ENCODE measurements at regions not wholly inside any gene's neighbourhood (a gene's known extent, or its start where the extent isn't known, plus 50 kb on each side); places are given as distances from the start of the nearest gene placed in this dataset.
"Not testable (repeated sequence)": the region's sequence is repeated elsewhere in the genome, so short reads cannot be mapped to it uniquely, and the experiment has no call there.

DNA sequence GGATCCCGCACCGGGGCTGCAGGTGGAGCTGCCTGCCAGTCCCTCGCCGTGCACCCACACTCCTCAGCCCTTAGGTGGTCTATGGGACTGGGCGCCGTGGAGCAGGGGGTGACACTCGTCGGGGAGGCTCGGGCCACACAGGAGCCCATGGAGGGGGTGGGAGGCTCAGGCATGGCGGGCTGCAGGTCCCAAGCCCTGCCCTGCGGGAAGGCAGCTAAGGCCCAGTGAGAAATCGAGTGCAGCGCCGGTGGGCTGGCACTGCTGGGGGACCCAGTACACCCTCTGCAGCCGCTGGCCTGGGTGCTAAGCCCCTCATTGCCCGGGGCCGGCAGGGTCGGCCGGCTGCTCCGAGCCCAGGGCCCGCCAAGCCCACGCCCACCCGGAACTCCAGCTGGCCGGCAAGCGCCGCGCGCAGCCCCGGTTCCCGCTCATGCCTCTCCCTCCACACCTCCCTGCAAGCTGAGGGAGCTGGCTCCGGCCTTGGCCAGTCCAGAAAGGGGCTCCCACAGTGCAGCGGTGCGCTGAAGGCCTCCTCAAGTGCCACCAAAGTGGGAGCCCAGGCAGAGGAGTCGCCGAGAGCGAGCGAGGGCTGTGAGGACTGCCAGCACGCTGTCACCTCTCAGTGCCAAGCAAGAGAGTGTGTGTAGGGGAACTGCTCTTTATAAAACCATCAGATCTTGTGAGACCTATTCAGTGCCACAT lies 845.1 kb downstream of the CDH18 start:
- not testable (repeated sequence) for DNase-seq

DNA sequence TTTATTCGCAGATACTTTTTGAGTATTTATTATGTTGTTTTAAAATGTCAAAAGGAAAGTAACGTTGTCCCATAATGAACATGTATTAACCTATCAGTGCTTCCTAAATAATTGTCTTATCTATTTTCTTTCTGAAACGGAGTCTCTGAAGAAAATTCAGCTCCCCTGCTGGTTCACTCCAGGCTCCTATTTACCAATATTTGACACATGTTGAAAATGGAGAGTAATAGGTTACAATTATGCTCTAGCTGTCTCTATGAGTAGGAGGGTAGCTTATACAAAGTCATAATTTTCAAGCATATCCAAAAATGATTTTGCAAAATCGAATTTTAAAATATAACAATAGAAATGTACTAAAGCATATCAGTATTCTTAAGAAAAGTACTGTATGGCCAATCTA lies 844.1 kb downstream of the CDH18 start:
- DNase-seq, result no peak

DNA sequence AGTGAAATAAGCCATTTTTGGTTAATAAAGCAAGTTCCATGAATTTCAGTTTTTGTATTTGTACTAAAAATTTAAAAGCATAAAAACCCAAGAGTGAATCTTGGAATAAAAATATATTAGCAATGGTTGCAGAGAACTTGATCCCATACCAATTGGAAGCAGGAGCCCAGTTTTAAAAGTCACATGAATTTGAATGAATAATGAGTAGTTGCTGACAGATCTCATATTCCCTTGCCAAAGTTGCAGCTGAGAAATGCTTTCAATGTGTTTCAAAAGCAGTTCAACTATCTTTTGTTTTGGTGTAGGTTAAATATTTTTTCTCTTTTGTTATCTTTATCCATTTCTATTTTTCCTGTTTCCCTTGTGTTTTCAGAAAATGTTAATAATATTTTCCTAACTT lies 818.6 kb downstream of the CDH18 start:
- DNase-seq, result no peak

DNA sequence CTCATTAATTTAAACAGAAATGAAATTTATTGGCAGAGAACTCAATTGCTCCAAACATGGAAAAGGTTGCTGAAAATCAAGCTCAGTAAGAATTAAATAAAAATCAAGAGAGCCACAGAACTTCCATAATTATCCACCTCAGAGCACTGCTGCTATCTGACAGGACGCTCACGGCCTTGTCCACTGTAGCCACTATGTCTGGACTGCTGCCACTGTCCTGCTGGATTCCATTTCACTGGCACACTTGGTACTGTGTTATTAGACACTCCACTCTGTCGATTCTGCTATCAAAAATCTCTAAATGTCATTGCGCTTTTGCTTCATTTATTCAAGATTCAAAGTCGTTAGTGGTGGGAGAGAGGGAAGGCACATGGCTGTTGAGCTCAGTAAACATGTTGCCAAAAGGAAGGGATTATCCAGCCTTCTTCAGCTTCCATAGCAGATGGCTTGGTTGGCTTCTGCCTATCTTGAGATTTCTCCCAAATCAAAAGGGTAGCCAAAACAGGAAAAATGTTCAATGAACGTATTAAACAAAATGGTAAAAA lies 815.0 kb downstream of the CDH18 start:
- DNase-seq, result no peak

DNA sequence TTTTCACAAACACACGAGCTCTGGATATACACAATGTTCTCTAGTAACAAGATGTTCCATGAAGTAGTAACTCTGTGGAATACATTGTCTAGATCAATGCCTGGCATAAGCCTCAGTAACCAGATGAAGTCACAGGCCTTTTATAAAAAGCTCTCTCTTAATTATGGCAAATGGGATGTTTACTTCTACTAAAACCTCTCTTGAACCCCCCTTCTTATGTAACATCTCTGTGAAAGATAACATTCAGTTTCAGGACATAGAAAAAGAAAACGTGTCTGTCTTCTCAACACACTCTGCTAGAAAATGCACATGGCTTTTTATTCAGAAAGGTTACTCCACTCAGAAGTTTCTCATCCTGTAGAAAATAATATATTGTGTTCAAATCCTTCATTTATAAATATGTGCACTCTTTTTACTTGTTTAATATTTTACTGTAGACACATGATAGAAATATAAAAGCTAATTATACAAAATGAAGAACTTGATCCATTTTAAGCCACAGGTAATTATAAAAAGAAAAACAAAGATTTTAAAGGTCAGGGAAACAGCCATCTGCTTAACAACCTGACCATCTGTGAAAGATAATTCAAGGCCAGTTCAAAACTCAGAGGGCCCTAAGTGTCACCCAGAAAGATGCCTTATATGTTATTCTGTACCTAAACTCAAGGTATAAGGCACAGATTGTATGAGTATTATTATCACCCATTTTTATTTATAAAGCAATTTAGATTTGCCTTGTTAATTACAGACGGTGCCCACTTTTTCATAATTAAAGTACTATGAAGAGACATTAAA lies 812.0 kb downstream of the CDH18 start:
- DNase-seq, result peak; percentile 60

DNA sequence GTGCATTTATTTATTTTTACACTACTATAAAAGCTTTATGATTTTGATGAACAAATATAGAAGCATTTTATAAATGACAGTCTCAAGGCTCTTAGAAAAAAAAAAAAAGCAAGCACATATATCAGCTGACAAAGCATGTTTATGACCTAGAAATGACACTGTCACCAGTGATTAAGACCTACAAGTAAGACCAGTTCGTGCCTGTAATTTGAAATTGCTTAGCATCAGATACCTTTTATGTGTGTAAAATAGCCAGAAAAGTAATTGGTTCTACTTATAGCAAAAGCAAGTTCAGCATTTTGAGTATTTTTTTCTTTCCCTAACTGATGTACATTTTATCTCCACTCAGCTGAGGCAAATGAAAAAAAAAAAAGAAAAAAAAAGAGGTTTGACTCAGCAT lies 808.4 kb downstream of the CDH18 start:
- peak; percentile 33 for DNase-seq

DNA sequence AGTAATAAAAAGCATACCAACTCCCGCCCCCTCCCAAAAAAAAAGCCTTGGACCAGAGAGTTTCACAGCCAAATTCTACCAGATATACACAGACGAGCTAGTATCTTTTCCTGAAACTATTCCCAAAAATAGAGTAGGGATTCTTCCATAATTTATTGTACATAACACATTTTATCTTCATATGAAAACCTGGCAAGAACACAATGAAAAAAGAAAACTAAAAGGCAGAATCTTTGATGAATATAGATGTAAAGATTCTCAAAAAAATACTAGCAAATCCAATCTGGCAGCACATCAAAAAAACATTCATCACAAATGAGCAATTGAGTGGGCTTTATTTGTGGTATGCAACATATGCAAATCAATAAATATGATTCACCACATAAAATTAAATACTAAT lies 798.8 kb downstream of the CDH18 start:
- DNase-seq, result no peak

DNA sequence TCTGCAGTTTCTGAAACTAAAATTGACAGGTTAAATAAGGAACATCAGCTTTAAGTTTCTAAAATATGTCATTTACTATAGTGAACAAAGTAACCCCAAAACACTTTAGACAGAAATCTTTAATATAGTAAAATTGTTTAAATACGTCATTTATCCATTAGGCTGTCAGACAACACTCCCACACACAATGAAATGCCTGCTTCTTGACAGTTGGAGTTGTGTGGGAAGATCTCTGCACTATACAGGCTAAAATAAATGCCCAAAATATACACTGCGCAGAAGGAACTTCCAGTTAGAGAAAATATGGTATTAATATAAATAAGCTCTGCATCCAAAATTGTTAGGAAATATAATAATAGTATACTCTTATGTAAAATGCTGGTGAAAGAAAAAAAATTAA lies 794.4 kb downstream of the CDH18 start:
- no peak for DNase-seq

DNA sequence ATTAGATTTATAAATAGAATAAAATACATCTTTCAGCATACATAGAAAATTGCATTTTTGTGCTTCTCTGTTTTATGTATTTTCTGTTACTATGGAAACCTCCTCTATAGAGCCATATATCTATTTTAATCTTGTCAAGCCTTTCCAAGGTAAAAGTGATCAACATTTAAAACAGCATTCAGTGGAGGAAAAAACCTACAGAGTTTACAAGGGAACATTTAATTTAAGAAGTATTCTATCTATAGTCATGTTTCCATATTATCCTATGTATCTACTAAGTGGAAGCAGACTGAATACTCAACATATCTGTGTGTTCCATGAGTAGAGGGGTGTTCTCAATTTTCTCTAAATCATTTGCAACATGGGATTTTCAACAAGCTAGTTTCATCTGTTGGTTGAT lies 791.4 kb downstream of the CDH18 start:
- DNase-seq, result no peak

DNA sequence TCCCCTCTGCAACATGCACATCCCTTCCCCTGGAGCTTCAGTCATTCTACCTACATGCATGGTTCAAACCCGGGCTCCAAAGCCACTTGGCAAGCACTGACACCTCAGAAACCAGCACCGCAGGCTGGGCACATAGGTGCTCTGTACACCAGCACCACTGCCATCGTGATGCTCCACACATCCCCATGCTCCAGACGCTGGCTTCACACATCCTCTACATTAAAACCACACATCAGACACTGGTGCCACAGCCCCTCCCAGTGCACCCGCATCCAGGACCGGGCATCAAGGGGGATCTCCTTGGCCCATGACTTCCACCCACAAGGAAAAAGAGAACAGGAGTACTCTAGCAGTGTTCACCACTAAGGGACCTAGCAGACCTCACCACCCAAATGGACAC lies 787.7 kb downstream of the CDH18 start:
- DNase-seq, result no peak

DNA sequence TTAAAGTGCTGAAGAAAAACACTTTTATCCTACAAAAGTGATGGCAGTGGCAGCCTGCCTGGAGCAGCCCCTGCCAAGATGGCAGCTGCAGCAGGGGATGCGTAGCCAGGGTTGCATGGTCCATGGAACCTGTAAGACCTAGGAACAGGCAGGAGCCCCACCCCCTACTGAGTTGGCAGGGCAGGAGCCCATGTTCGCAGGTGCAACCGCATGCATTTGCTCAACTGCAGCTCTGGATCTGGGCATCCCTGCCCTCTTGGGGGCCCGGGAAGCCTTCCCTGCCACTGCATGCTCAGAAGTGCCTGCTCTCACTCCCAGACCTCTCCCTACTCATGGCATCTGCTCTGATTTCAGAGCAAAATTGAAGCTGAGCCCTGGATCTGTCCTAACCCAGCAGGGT lies 779.6 kb downstream of the CDH18 start:
- no peak for DNase-seq

DNA sequence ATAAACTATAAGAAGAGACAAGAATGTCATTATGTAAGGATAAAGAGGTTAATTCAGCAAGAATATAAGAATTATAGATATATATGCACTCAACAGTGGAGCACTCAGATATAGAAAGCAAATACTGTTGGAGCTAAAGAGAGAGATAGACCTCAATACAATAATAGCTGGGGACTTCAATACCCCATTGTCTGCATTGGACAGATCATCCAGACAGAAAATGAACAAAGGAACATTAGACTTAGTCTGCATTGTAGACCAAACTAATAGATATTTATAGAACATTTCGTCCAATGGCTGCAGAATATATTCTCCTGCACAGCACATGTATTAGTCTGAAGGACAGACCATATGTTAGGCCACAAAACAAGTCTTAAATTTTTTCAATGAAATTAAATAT lies 777.1 kb downstream of the CDH18 start:
- no peak for DNase-seq

DNA sequence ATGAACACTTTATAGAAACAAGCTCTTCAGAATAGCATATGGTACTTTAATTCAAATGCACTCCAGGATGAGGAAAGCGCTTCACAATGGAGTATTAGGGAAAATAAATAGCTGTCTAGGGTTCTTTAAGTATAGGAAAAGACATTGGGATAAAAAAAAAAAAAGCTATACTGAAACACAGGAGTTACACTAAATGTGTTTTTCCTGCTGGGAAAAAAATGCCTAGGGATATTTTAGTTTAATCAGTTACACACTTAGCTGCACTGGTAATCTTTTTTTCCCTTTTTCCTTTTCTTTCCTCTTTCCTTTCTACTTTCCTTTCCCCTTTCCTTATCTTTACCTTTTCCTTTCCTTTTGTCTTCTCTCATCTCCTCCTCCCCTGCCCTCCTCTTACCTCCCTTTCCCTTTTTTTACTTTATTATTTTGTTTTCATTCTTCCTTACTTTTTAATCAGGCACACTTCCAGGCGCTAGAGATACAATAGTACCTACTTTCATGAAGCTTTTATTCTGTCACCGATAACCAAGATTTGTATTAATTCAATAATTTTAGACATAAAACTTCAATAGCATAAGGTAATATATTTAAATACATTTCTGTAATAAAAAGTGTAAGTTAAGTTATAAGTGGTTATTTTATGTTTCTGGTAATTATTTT lies 758.7 kb downstream of the CDH18 start:
- DNase-seq, result no peak

DNA sequence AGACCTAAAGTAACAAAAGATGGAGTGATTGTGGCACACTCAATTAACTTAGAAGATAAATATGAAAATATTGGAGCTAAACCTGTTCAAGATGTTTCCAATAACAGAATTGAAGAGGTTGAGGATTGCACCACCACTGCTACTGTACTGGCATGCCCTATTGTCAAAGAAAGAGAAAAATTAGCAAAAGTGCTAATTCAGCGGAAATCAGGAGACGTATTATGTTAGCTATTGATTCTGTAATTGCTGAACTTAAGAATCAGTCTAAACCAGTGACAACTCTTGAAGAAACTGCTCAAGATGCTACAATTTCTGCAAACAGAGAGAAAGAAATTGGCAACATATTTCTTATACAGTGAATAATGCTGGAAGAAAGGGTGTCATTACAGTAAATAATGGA lies 754.4 kb downstream of the CDH18 start:
- DNase-seq, result no peak

DNA sequence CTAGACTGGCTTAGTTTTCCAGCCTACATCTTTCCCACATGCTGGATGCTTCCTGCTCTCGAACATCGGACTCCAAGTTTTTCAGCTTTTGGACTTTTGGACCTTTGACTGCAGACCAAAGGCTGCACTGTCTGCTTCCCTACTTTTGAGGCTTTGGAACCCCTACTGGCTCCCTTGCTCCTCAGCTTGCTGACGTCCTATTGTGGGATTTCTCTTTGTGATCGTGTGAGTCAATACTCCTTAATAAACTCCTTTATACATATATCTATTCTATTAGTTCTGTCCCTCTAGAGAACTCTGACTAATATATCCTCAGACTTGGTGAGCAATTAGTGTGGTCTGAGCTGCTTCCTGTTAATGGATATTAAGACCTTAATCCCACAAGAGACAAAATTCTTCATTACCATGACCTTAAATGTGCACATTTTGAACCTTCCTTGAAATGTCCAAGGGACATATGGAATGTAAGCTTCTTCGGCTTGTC lies 752.9 kb downstream of the CDH18 start:
- no peak for DNase-seq

DNA sequence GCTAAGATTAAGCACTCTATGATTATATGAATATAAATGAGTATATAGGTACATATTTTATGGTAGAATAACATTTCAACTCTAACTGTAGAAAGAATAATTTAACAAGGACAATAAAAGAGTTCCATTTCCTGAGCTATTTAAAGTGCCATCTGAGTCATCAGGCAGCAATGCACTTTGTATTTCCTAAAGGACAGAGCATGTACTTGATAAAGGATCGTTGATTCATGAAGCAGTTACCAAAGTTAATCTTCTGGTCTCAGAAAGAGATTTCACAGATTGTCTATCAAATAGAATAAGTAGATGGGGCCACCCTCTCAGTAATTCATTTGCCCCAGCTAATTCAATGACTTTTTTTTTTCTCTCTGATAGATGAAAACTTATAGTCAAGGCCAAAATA lies 747.8 kb downstream of the CDH18 start:
- no peak for DNase-seq

DNA sequence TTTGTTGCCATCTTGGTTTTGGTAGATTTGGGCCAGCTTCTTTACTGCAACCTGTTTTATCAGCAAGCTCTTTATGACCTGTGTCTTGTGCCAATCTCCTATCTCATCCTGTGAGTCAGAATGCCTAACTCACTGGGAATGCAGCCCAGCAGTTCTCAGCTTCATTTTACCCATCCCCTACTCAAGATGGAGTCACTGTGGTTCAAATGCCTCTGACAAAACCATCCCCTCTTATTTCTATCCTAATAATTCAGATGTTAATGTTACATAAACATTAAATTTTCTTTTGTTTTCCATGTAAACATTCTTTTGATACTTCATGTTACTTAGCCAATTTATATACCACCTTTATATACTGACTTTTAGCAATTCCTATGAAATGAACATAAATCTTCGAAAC lies 746.3 kb downstream of the CDH18 start:
- no peak for DNase-seq

DNA sequence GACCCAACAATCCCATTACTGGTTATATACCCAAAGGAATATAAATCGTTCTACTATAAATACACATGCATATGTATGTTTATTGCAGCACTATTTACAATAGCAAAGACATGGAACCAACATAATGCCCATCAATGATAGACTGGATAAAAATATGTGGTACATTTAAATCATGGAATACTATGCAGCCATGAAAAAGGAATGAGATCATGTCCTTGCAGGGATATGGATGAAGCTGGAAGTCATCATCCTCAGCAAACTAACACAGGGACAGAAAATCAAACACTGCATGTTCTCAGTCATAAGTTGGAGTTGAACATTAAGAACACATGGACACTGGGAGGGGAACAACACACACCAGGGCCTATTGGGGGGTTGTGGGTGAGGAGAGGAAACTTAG lies 741.8 kb downstream of the CDH18 start:
- not testable (repeated sequence) for DNase-seq

DNA sequence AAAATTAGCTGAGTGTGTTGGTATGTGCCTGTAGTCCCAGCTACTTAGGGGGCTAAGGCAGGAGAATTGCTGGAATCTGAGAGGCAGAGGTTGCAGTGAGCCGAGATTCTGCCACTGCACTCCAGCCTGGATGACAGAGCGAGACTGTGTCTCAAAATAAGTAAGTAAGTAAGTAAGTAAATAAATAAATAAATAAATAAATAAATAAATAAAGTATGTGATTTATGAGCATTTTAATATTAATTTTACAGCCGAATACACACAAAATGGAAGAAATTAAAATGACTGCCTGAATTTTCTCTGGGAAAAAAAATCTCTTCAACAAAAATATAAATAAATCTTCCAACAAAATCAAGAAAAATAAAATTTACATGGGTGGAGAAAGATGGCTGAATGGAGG lies 740.7 kb downstream of the CDH18 start:
- no peak for DNase-seq

DNA sequence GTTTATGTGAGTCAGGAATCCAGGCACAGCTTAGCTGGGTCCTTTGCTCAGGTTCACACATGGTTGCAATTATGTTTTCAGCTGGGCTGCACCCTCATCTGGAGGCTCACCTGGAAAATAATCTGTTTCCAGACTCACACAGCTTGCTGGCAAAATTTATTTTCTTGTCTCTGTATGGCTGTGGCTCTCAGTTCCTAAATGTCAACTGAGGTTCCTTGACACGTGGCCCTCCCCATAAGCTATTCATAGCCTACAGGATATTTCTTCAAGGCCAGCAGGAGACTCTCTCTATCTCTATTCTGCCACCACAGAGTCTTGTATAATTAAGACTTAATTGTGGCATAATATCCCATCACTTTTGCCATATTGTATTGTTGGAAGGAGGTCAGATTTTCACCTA lies 732.0 kb downstream of the CDH18 start:
- no peak for DNase-seq

DNA sequence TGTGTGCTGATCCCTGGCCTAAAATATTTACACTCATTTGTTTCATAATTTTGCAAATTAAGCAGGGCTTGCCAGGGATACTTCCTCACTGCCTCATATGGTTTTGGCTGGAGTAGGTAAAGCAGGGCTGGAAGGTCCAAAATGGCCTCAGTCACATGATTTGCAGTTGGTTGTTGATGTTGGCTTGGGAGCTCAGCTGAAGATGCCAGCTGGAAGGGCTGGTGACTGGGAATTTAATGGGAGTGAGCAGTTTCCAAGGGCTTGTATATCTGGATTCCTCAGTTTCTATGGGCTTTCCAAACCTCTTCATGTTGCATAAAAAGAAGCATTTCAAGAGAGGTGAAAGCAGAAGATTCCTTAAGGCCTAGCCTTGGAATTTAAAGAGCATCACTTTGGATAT lies 729.3 kb downstream of the CDH18 start:
- no peak for DNase-seq

DNA sequence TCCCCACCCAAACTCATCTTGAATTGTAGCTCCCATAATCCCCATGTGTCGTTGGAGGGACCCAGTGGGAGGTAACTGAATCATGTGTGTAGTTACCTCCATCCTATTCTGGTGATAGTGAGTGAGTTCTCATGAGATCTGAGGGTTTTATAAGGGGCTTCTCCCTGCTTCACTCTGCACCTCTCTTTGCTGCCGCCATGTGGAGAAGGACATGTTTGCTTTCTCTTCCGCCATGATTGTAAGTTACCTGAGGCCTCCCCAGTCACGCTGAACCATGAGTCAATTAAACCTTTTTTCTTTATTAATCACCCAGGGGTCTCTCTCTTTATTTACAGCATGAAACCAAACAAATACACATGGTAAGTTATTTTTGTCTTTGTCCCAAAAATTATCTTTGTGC lies 726.1 kb downstream of the CDH18 start:
- no peak for DNase-seq

DNA sequence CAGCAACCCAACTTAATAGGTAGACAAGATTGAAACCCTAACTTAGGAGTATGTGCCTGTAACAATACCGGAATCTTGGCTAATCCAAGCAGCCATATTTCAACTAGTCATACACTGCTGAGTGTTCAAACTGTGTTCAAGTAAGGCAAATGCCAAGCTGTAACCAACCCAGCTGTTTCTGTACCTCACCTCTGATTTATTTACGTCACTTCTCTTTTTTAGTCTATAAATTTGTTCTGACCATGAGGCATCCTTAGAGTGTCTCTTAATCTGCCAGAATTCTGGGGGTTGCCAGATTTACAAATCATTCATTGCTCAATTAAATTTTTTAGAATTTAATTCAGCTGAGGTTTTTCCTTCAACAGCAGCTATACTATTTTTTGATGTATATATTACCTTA lies 723.2 kb downstream of the CDH18 start:
- no peak for DNase-seq

DNA sequence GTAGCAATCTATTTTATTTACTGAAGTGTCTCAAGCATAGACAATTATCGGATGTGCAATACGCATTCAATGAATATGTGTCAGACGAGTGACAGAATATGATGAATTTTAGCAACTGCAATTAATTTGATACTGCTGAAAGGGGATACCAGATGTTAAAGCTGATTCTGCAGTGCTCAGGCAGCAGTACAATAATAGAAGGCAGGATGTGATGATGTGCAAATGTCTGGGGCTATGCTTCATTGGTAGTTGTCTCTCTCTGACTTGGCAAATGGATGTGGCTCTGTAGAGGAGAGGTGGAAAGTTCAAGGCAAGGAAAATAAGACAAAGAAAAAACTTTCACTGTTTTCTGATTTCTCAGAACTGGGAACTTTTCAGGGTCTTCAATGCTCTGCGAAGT lies 721.2 kb downstream of the CDH18 start:
- DNase-seq, result no peak

All from NCI-H748 treated with DMSO at 0.1 percent for 48 hours (cell line).